GM21786 (cell line): ENCODE measurements at regions not wholly inside any gene's neighbourhood (a gene's known extent, or its start where the extent isn't known, plus 50 kb on each side); places are given as distances from the start of the nearest gene placed in this dataset.
"Not testable (repeated sequence)": the region's sequence is repeated elsewhere in the genome, so short reads cannot be mapped to it uniquely, and the experiment has no call there.

ENCODE experiments used
- ATAC-seq: cut with Tn5 transposase; IDR thresholded peaks from one replicate; pipeline ENCODE4 v1.9.1; 2021; ENCODE audit not compliant: unreplicated experiment

DNA sequence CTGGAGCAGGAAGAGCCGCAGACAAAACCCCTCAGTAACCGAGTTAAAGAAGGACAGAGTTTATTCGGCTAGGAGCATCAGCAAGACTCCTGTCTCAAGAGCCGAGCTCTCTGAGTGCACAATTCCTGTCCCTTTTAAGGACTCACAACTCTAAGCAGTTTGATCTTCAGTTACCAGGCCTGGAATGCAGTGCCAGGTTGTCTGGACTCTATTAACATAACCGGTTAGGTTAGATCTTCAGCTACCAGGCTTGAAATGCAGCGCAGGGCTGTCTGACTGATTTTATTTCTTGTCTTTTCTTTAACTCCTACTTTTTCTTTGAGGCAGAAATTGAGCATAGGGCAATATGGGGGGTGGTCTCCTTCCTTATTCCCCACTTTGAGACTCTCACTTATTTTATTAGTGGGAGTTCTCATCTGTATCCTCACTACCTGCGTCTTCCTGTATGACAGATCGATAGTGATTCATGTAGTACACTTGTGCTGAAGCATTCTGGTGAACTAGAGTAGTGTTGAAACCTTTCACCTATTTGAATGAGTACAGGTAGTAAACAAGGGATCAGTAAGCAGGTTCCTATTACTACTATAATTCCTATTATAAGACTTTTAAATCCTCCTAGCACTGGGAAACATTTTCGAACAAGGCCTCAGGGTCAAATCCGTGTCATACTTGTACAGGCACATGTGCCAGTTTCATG is 325.0 kb downstream of the CGGBP1 start:
- ATAC-seq: no peak

DNA sequence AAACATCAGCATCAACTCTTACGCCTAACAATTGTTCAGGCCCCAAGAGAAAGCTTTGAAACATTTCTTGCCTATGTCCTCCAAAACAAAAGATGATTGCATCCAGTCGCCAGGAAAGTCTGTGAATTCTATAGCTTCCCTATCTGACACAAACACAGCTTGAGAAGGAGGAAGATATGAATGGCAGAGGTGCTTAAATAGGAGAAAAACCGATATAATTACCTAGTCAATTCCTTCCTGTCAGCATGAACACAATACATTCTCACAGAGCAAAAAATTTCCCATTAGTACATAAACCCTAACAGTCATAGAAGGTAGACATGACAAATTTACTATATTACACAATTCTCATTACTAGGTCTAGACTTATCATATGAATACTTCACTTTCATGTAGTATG is 326.5 kb downstream of the CGGBP1 start:
- no peak for ATAC-seq

DNA sequence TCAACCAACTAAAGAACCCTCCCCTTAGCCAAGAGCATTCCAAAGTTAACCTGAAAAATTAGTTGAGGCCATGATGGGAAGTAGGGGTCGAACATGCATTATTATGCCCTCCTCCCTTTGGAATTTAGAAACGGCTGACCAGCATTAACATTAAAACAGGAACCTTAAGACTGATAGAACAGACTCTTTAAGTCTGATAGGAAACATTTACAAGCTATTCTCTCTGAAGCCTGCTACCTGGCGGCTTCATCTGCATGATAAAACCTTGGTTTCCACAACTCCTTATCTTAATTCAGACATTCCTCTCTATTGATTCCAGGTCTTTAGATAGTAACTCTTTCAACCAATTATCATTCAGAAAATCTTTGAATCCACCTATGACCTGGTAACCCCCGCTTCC is 331.0 kb downstream of the CGGBP1 start:
- ATAC-seq: no peak

DNA sequence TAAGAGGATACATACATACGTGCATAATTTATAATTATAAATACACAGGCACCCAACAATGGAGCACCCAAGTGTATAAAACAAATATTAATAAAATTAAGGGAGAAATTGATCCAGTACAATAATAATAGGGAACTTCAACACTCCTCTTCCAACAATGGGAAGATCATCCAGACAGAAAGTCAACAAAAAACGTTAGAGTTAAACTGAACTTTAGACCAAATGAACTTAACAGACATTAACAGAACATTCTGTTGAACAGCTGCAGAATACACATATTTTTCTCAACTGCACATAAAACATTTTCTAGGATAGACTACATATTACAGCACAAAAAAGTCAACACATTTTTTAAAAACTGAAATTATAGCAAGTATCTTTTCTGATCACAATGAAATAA is 339.7 kb downstream of the CGGBP1 start:
- no peak for ATAC-seq

DNA sequence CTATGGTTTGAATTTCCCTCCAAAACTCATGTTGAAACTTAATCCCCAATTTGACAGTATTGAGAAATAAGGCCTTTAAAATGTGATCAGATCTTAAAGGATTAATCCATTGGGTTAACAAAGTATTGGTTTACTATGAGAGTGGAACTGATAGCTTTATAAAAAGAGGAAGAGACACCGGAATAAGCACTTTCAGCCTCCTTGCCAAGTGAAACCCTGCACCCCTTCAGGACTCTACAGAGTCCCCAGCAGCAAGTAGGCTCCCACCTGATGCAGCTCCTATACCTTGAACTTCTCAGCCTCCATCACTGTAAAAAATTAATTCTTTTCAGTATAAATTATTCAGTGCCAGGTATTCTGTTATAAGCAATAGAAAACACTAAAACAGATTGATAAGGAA is 348.3 kb downstream of the CGGBP1 start:
- no peak for ATAC-seq

DNA sequence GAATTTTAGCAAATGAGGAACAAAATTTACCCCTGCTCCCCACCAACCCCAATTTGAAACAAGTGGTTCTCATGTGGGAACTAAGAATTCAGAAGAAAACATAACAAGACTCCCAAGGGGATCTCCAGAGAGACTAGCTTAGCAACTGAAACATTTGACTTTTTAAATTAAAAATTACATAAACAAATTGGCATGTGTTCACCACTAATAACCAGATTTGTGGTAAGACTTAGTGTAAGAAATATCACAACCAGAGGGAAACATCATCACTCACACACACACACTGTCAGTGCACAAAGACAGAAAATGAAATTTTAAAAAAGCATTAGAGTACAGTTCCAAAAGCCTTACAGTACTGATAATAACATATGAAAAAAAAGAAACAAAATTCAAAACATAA is 348.8 kb downstream of the CGGBP1 start:
- ATAC-seq: no peak

DNA sequence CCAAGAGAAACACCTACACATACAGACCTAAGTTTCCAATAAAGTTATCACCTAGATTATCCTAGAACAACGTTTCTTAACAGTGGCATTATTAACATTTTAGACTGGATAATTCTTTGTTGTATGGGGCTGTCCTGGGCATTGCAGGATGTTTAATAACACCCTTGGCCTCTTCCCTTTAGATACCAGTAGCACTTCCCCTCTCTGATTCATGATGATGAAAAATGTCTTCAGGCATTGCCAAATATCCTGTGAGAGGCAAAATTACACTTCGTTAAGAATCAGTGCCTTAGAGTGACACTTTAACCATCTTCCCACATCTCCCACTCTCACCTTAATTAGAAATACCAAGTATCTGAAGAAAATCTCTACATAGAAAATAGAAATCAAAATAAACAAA is 352.6 kb downstream of the CGGBP1 start:
- ATAC-seq: no peak

DNA sequence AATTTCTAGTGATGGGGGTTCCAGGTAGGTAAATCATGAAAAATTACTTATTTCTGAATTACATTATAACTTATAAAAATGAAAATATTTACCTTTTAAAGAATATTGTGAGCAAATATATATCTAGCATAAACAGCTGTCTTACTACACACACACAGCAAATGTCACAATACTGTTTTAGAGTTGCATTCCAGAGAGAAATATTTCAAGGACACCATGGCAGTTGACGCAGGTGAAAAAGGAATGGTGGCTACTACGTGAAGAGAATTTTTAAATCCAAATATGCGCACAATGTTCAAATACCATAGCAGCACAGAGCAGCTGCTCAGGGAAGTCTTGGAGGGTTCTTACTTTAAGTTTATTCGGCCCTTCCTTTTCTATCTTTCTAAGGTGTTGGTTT is 356.2 kb downstream of the CGGBP1 start:
- no peak for ATAC-seq

DNA sequence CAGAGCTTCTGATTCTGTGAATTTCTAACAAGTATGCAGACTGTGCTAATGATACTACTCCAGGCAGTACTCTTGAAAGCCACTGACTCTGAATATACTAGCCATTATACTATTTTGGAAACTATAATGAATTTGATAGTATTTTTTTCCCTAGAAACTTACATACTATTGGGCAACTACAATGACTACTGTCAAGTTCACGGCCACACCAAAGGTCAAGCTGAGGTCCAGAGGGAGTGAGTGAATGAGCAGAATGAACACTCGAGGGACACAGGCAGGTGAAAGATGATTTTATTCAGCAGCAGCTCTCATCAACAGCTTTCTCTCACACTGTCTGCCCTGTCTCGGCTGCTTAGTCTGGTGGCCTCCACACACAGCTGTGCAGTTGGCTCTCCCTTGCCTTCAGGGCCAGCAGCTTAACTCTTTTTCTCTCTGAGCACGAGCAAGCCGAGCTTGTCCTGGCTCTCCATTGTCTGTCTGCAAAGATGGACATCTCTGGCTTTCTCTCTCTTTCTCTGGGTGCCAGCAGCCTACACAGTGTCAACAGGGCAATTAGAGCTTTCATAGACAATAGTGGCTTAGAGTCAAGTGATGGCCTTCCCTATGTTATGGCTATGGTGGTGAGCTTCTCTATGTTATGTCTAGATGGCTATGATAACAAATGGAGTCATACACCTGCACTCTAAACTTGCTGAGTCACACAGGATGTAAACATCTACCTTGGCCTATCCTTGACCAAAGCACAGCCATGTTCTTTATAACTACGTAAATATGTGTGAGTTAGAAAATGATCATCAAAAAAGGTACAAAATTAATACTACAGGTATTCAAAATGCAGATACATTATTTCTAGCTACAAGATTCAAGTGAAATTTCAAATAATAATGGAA is 362.4 kb downstream of the CGGBP1 start:
- no peak for ATAC-seq

DNA sequence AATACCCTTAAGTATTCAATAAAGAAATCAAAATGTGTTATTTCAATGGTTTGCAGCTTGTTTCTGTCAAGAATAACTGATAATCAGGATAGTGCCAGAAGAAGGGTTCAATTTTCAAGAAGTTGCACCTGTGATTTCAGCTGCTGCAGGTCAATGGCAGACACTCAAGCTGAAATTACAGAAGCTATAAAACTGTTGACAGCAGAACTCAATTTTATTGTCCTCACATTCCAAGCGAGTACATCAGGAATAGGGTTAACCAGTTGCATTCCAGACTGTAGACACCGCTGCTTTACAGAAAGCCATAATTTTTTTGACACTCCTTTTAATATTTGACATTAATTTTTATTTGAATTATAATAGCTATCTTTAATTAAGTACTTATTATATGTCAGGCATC is 364.1 kb downstream of the CGGBP1 start:
- no peak for ATAC-seq

DNA sequence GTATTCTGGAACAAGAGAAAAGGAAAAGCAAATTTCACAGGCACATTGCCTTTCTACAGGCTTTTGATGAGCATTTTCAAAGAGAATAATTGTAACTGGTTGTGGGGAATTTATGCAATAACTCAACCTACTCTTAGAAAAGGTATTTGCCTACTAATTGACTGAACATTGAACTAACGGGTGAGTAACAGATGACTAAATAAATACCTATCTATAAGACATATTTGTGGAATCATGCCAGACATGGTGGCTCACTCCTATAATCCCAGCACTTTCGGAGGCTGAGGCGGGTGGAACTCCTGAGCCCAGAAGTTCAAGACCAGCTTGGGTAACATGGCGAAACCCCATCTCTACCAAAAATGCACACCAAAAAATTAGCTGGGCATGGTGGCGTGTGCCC is 367.7 kb downstream of the CGGBP1 start:
- ATAC-seq: no peak

DNA sequence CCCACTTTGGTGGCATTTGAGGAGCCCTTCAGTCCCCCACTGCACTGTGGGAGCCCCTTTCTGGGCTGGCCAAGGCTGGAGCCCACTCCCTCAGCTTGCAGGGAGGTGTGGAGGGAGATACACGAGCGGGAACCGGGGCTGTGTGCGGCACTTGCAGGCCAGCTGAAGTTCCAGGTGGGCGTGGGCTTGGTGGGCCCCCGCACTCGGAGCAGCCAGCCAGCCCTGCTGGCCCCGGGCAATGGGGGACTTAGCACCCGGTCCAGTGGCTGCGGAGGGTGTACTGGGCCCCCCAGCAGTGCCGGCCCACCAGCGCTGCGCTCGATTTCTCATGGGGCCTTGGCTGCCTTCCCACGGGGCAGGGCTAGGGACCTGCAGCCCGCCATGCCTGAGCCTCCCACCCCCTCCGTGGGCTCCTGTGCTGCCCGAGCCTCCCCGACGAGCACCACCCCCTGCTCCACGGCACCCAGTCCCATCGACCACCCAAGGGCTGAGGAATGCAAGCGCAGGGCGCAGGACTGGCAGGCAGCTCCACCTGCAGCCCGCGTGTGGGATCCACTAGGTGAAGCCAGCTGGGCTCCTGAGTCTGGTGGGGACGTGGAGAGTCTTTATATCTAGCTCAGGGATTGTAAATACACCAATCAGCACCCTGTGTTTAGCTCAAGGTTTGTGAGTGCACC is 379.7 kb downstream of the CGGBP1 start:
- not testable (repeated sequence) for ATAC-seq

DNA sequence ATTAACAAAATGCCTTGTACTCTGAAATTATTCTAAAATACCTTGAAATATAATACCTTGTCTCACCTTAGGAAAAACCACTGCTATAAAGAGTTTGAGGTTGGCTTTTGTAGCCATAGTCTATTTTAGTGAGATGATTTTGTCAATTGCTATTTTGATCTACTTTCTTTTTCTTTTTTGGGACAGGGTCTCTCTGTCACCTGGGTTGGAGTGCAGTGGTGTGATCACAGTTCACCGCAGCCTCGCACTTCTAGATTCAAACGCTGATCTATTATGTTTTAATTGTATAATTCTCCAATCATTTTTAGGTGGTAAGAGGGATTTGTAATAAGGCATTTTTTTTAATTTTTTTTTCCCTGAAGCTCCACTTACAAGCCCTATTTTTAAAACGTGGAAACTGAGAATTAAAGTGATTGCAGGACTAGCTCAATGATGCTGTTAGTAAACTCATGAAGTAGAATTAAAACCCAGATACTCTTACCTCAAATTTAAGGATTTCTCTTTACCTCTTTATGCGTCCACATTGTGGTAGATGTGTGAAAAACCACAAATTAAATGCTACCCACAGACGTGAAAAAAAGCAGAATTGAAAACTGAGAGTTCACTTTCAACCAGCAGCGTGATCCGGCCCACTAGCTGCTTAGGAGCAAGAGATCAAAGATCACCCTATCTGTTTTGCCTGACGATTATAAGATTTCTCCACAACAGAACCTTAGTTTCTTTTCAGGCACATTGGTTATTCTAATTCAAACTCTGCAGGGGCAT is 384.2 kb downstream of the CGGBP1 start:
- peak; percentile 99 for ATAC-seq

DNA sequence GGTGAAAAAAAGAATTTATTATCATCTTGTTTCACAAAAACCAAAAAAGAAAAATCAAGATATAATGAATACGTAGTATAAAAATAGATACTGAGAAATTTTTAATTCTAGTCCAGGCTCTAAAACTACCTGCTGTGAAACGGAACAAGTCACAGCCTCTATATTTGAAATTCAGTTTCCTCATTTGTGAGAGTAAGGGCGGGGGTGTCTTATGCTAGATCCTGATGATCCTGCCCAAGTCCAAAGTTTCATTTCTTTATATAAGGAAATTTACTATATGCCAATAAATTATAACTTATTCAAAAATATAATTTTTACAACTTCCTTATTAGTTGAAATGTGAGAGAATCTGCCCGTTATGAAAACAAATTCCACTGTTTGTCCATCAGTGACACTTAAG is 385.7 kb downstream of the CGGBP1 start:
- no peak for ATAC-seq

DNA sequence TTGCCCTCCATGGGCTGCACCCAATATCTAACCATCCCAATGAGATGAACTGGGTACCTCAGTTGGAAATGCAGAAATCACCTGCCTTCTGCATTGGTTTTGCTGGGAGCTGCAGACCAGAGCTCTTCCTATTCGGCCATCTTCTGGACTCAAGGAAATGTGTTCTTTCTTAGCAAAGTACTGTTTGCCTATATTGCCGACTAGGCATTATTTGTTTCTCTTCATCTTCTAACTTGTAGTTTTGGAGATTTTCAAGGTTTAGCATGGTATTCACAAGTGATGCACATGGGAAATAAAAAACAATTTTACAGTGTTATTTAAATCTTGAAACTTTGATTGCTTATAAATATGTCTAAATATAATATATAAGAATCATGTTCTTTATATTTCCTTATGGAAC is 377.8 kb upstream of the POU1F1 start:
- ATAC-seq: no peak

DNA sequence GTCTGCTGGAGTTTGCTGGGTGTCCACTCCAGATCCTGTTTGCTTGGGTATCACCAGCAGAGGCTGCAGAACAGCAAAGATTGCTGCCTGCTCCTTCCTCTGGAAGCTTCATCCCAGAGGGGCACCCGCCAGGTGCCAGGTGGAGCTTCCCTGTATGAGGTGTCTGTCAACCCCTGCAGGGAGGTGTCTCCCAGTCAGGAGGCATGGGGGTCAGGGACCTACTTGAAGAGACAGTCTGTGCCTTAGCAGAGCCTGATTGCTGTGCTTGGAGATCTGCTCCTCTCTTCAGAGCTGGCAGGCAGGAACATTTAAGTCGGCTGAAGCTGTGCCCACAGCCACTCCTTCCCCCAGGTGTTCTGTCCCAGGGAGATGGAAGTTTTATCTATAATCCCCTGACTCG is 376.8 kb upstream of the POU1F1 start:
- not testable (repeated sequence) for ATAC-seq

DNA sequence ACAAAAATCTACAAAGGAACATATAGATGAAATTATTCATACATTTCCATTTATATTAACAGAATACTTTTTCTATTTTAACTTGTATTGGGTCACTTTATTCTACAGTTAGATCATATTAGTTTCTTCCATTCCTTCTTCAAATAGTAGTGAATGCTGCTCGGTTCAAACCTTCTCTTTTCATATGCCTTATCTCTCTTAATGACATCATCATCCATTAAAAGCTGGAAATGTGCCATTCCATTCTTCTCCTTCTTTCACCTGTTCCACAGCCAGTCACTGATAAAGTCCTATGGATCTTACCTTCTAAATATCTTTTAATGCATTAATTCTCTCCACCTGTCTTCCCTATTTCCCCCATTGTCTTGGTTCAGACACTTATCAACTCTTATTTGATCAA is 358.0 kb upstream of the POU1F1 start:
- no peak for ATAC-seq

DNA sequence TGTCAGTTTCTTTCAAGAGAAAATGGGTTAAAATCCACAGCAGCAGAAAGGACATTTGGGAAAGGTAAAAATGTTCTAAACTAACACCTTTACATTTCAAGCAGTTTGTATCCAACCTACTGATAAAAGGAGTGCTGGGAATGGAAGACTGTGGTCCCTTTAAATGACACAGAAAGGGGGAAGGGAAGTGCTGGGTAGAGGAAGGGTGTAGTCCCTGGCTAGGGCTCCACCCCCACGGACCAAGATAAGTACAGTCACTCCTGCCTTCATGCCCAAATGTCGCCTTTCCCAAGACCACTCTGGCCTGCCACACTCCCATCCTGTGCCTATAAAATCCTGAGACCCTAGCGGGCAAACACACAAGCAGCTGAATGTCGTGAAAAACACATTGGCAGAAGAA is 350.9 kb upstream of the POU1F1 start:
- no peak for ATAC-seq

DNA sequence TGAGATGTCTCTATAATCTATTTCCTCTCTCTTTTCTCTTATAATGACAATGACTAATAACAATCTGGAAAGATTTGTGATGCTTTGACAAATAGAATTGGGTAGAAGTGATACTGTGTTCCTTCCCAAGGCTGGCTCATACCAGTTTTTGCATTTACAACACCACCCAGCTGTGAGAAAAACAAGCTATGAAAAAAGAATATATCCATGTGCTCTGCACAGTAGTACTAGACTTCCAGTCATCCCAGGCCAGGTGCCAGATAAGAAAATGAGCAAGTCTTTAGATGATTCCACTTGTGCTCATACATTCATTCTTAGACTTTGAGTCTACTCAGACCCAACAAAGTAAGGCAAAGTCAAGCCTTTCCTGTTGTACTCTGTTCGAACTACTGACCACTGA is 350.2 kb upstream of the POU1F1 start:
- ATAC-seq: no peak

DNA sequence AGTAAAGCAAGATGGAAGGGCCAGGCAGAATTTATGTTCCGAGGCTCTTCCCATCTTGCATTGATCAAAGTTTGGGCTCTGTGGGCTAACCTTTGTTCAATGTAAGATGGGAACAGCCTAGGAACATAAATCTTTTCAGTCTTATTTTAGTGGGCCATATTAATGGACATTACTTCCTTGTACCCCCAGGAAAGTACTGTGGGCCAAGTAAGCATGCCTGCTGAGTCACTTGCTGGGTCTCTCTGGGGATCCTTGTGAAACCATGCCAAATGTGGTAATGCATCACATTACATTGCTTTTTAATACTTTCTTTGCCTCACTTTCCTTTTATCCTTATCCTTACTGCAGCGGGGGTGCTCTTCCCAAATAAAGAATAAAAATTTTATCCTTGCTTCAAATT is 349.5 kb upstream of the POU1F1 start:
- ATAC-seq: no peak

DNA sequence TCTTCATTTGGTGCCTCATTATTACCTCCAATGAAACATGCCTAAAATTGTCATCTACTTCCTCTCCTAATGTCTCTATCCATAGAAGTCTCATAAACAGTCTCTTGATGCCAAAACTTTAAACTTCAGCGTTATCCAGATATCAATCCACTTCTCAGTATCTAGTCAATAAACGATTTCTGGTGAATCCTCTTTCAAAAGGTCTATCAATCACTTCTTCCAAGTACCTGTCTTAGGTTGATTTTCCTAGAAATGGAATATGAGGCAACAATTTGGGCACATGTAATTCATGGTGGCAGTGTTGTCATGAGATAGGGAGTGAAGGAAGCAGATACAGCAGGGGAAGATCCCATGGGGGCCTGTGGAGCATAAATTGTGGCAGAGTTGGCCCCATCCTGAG is 348.5 kb upstream of the POU1F1 start:
- ATAC-seq: no peak
